ENCODE measurements at regions not wholly inside any gene's neighbourhood (a gene's known extent, or its start where the extent isn't known, plus 50 kb on each side); places are given as distances from the start of the nearest gene placed in this dataset.
"Not testable (repeated sequence)": the region's sequence is repeated elsewhere in the genome, so short reads cannot be mapped to it uniquely, and the experiment has no call there.

GRCh38 chr16:29160171-29160570 lies 175.3 kb downstream of the LAT start:
- not testable (repeated sequence) for DNase-seq (ENCODE audit: low read depth)

DNA sequence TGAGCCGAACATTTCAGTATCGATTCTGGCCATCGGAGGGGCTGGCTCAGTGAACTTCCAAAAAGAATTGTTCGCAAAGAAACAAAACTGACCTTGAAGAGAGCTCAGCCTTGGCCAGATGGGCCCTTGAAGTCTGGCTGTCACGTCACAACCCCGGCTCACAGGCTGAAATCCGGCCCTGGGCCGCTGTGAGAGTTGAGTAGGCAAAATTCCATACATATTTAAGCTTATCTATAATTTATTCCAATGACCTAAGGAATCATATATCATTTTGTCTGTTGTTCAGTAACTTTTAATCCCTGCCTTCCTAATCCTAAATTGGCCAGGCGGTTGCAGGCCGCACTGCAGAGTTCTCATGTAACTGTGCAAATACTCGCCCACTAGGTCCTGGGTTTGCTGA lies 174.8 kb downstream of the LAT start:
- not testable (repeated sequence) for DNase-seq (ENCODE audit: low read depth)

DNA sequence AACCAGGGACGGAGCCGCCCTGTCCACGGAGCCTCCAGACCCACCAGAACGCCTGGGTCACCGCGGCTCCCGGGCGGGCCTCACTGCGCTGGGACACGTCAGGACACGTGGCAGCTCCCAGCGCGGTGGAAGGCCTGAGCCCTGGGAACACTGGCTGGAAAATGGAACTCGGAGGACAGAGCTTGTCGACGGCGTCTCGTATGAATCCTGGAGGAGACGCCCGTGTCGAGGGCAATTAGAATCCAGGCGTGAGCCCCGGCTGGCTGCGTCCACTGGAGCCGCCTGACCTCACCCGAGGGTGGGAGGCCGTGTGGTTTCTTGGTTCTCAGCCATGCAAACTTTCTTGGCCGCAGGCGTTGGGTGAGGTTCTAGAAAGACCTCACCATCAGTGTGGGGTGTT lies 173.9 kb downstream of the LAT start:
- no peak for DNase-seq (ENCODE audit: low read depth)

DNA sequence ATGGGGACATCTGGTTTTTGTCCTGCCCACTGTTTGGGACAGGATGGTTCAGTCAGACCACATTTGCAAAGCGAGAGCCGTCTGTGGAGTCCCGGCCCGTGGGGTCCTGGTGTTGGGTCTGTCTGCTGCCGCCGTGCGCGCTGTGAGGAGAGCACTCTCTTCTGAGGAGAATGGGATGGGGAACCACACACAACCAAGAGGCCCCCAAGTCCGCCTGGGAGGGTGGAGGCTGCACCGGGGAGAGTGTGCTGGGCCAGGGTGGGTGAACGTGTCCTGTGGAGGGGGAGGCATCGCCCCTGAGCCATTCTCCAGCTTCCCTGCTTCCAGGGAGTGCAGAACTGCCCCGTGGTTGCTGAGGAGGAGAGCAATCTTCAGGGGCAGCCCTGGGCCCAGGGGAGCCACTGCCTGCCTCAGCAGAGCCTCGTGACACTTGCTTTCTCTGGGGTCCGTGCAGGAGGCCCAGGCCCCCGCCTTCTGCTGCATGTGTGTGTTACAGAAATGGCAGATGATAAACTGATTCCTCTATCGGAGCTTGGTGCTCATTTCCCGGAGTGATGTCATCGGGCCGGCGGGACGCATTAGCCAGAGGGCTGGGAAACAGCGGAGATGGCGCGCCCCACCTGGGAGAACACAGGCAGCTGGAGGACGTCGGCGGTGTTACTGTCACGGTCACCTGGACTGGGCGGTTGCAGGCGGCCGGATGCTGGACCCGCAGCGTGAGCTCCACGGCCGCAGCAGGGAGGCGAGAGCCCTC lies 173.4 kb downstream of the LAT start:
- not testable (repeated sequence) for DNase-seq (ENCODE audit: low read depth)

GRCh38 chr16:29157051-29157923 lies 172.4 kb downstream of the LAT start:
- DNase-seq (ENCODE audit: low read depth), result not testable (repeated sequence)

GRCh38 chr16:29156511-29156910 lies 171.7 kb downstream of the LAT start:
- DNase-seq (ENCODE audit: low read depth), result no peak

GRCh38 chr16:29155866-29156200 lies 171.0 kb downstream of the LAT start:
- DNase-seq (ENCODE audit: low read depth), result not testable (repeated sequence)

DNA sequence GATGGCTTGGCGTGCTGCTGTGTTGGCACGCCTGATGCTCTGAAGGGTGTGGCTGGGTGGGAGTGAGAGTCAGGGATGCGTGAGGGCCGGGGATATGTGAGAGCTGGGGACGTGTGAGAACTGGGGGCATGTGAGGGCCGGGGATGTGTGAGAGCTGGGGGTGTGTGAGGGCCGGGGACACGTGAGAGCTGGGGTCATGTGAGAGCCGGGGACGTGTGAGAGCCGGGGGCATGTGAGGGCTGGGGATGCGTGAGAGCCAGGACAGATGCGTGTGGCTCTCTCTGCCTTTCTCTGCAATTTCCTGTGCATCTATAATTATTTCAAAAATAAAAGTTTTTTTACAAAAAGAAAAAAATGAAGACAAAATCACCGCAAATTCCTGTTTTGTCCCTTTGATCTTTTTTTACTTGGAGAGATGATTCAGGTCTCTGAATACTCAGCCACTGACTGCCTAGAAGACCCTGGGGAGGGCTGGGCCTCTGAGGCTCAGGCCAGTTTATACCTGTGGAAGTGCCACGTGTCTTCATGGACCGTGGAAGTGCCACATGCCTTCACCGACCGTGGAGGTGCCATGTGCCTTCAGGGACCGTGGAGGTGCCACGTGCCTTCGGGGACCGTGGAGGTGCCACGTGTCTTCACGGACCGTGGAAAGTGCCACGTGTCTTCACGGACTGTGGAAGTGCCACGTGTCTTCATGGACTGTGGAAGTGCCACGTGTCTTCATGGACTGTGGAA lies 170.4 kb downstream of the LAT start:
- DNase-seq (ENCODE audit: low read depth), result not testable (repeated sequence)

GRCh38 chr16:29154676-29155121 lies 169.8 kb downstream of the LAT start:
- no peak for DNase-seq (ENCODE audit: low read depth)

DNA sequence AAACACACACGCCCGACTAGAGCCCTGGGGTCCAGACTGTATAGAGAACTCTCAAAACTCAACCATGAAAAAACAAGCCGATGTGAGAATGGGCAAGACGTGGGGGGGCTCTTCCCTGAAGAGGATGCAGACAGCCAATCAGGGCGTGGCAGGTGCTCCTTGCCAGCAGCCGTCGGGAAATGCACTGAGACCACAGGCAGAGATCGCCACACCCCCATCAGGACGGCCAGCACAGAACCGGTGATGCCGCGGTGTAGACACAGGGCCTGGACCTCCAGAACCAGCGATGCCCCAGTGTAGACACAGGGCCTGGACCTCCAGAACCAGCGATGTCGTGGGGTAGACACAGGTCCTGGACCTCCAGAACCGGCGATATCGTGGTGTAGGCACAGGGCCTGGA lies 169.2 kb downstream of the LAT start:
- no peak for DNase-seq (ENCODE audit: low read depth)

- not testable (repeated sequence) for DNase-seq (ENCODE audit: low read depth)
Measured at GRCh38 chr16:29153307-29153706, 168.5 kb downstream of the LAT start.

DNA sequence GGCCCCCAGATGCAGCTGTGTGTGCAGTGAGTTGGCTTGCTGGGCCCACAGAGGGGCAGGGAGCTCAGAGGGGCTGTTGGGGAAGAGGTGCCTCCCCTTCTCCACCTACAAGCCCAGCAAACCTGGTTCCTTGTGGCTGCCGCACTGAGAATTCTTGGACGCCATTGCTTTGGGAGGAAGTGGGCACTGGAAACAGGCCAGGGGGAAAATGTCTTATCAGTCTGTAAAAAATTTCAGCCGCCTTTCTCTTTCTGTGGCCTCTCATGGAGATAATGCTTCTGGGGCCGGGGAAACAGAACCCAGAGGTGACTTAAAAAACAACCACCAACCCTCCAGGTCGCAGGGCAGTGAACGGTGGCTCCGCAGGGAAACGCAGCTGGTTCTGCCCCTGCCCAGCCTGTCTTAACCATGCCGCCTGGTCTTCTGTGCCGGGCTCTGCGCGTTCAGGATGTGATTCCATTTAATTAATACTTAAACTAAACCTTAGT lies 167.7 kb downstream of the LAT start:
- DNase-seq (ENCODE audit: low read depth), result not testable (repeated sequence)

GRCh38 chr16:29151317-29151716 lies 166.5 kb downstream of the LAT start:
- DNase-seq (ENCODE audit: low read depth), result no peak

GRCh38 chr16:29149912-29150311 lies 165.1 kb downstream of the LAT start:
- not testable (repeated sequence) for DNase-seq (ENCODE audit: low read depth)

- DNase-seq (ENCODE audit: low read depth), result peak; percentile 49
Measured at GRCh38 chr16:29148867-29149272, 164.0 kb downstream of the LAT start.

GRCh38 chr16:29148131-29148691 lies 163.4 kb downstream of the LAT start:
- DNase-seq (ENCODE audit: low read depth), result no peak

DNA sequence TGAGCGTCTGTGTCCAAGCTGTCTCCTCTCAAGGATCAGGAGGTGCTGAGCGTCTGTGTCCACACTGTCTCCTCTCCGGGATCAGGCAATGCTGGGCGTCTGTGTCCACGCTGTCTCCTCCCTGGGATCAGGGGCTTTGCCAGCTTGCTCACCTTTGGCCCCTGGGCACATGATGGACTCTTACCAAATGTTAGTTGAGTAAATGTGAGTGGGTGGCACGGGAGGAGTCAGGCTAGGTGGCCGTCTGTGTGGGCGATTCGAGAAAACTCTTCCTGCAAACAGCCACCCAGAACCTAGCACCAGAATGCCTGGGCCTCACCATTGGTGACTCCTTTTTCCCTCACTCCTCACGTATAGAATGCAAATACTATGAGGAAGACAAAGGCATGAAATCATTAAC lies 162.9 kb downstream of the LAT start:
- not testable (repeated sequence) for DNase-seq (ENCODE audit: low read depth)

DNA sequence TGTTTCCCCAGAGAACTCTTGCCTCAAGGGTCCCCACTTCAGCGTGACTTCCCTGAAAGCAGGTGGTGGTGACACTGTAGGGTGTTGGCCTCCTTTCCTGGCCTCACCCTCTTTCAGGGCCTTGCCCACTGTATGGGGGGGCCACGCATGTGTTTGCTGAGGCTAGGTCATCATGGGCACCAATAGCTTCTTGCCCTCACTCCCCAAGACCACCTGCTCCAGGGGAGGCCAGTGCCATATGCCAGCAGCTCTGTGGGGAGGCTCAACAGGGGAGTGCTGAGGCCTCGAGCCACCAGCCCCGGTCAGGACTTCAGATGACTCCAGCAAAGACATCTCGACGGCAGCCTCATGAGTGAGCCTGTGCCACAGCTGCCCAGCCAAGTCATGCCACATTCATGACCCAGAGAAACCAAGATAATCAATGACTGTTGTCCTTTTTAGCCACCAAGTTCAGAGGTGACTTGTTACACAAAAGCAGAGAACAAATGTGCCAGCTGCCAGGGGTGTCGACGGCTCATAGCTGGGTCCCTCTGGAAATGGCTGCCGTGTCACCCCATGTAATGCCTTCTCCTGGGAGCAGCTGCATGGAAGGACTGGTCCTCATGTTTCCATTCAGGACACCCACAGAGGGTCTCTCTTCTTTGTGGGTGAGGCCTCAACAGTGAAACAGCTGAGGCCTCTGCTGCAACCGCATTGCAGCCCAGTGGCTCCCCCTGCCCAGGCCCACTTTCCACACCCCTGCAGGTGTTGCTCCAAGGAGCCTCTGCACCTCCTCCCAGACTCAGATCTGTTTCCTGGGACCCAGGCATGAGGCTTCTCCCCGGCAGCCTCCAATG lies 162.2 kb downstream of the LAT start:
- not testable (repeated sequence) for DNase-seq (ENCODE audit: low read depth)

DNA sequence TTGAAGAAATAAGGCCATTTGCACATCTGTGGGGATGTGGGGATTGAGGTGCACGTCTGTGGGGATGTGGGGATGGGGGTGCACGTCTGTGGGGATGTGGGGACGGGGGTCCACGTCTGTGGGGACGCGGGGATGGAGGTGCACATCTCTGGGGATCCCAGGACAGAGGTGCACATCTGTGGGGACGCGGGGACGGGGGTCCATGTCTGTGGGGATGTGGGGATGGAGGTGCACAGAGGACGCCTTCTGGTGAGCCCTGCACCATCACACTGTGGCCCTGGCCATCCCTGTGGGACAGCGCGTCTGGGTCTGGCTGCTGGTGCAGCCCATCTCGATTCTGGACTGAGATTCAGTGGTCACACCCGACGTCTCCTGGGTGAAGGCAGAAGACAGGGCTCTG lies 161.4 kb downstream of the LAT start:
- no peak for DNase-seq (ENCODE audit: low read depth)

DNA sequence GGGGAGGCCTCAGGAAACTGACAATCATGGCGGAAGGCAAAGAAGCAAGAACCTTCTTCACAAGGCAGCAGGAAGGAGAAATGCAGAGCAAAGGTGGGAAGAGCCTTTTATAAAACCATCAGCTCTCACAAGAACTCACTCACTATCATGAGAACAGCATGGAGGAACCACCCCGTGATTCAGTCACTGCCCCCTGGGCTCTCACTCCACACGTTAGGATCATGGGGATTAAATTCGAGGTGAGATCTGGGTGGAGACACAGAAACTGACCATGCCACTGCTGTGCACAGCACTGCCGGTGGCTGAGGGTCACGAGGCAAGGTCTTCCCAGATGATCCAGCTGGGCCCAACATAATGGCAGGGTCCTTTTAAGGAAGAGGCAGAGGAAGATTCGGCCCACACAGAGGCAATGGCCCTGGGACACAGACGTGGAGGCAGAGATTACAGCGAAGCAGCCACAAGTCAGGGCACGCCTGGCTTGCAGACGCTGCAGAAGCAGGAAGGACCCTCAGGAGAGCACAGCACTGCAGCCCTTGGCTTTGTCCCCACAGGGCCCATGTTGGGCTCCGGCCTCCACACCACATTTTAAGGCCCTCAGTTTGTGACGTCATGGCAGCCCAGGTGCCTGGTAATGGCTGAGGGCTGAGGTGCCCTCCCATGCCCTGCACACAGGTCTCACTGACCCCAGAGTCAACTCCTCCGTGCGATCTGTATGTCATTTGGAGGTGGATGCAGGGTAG lies 160.8 kb downstream of the LAT start:
- DNase-seq (ENCODE audit: low read depth), result not testable (repeated sequence)

Data from stimulated activated CD8-positive, alpha-beta memory T cell treated with anti-CD3 and anti-CD28 coated beads, Interleukin-12 subunit alpha, Interleukin-12 subunit beta, amount 100 ng/mL, for 4 hours (primary cell).